ENCODE measurements at regions not wholly inside any gene's neighbourhood (a gene's known extent, or its start where the extent isn't known, plus 50 kb on each side); places are given as distances from the start of the nearest gene placed in this dataset.

- H4K5ac ChIP-seq (ENCODE audit: insufficient read length, low read depth, low read length) = no peak overlapping the region
- H3K23ac ChIP-seq (ENCODE audit: insufficient read length) = no peak overlapping the region
- no peaks in the 10 kb centered on the region for H3K4me1 ChIP-seq (replicated peaks in 1 of 4; ENCODE audit: control insufficient read depth in 3 of 4, insufficient read depth in 4 of 4, low read length in 3 of 4)
- no peak overlapping the region for H2BK12ac ChIP-seq (ENCODE audit: low read depth, low read length)
- H4K20me1 ChIP-seq (replicated peaks in 1 of 2; ENCODE audit: control insufficient read depth in 1 of 2, insufficient read depth in 2 of 2, low read length in 2 of 2) = no peaks in the 10 kb centered on the region
- no peaks in the 10 kb centered on the region; the same call in 1 of the 2 replicates for H3K79me1 ChIP-seq (ENCODE audit: low read depth, low read length)
- H4K8ac ChIP-seq (ENCODE audit: extremely low read depth, insufficient read depth, low read length) = no peak overlapping the region
- no peak overlapping the region for H3K4ac ChIP-seq (replicated peaks; ENCODE audit: insufficient read length, low read depth, low read length)
- H2BK5ac ChIP-seq (ENCODE audit: low read depth, low read length) = no peak overlapping the region
- H2BK20ac ChIP-seq (ENCODE audit: low read length) = no peak overlapping the region
- no peak overlapping the region for H2AK5ac ChIP-seq (ENCODE audit: low read depth, low read length)
- no peaks in the 10 kb centered on the region for H3K36me3 ChIP-seq (ENCODE audit: control insufficient read depth in 2 of 4, insufficient read depth in 4 of 4, low read length in 3 of 4)
- H3K14ac ChIP-seq (ENCODE audit: insufficient read length) = no peak overlapping the region
- H3K56ac ChIP-seq (replicated peaks; ENCODE audit: insufficient read length, low read depth, low read length) = no peak overlapping the region
- H3K27me3 ChIP-seq (replicated peaks in 1 of 4; ENCODE audit: control insufficient read depth in 3 of 4, extremely low read depth in 1 of 4, insufficient read depth in 3 of 4, low read length in 3 of 4) = no peaks in the 10 kb centered on the region
- H3K4me3 ChIP-seq (ENCODE audit: extremely low read depth in 1 of 4, insufficient read depth in 2 of 4, low read depth in 3 of 4, low read length in 4 of 4) = no peak overlapping the region
- H3K23me2 ChIP-seq (ENCODE audit: low read depth, low read length) = no peaks in the 10 kb centered on the region
- H2BK120ac ChIP-seq (replicated peaks; ENCODE audit: low read depth, low read length) = no peak overlapping the region
- no peaks in the 10 kb centered on the region for H3K79me2 ChIP-seq (ENCODE audit: control insufficient read depth in 1 of 2, insufficient read depth in 2 of 2, low read length in 2 of 2)
- DNase-seq (ENCODE audit: low read depth in 1 of 2, low spot score in 2 of 2) (no peak), FAIRE-seq (no peak)
- ChIA-PET POLR2A (ENCODE audit: partially characterized antibody) (no interaction called here), CTCF (ENCODE audit: partially characterized antibody) (interaction anchor here (0.9 kb wide), 1 partner anchor 12 kb away, joined by 3 read pairs; no protein-coding TSS in a partner anchor)
- H2AFZ ChIP-seq (ENCODE audit: low read length) = no peak overlapping the region
- no peak overlapping the region for H4K91ac ChIP-seq (replicated peaks; ENCODE audit: insufficient read length, low read length)
- no peak overlapping the region for H2BK15ac ChIP-seq (ENCODE audit: low read length)
- no peaks in the 10 kb centered on the region for H3K9me3 ChIP-seq (ENCODE audit: insufficient read depth in 2 of 2, low read depth in 1 of 2, low read length in 1 of 2)
- H3K4me2 ChIP-seq (ENCODE audit: insufficient read depth in 1 of 2, low read depth in 2 of 2, low read length in 2 of 2) = no peak overlapping the region
- H3K27ac ChIP-seq (ENCODE audit: low read depth, low read length) = no peak overlapping the region
- WGBS, 2 experiments (ENCODE audit: extremely low coverage in 1 of 2, insufficient coverage in 1 of 2, insufficient read length in 1 of 2, insufficient replicate concordance in 2 of 2, low coverage in 1 of 2, low lambda C conversion rate in 2 of 2, missing lambda C conversion rate in 1 of 2) = 76% methylated on average over 3 of the region's 3 CpGs; no CpG with 5 or more reads in 1 of the 2 experiments
- H3K9ac ChIP-seq (replicated peaks in 1 of 4; ENCODE audit: extremely low read depth in 1 of 4, low read depth in 3 of 4, low read length in 3 of 4) = no peak overlapping the region
- no peak overlapping the region for H3K18ac ChIP-seq (ENCODE audit: extremely low read depth, low read length)
- TF ChIP-seq CREB1 (IDR thresholded peaks at IDR 0.05) = no peak
- TF ChIP-seq NRF1 (IDR thresholded peaks at IDR 0.05; ENCODE audit: low read depth, low read length) = no peak
- TF ChIP-seq EGR1 (IDR thresholded peaks at IDR 0.05; ENCODE audit: borderline replicate concordance, low read depth, low read length) = no peak
- TF ChIP-seq SP4 (IDR thresholded peaks at IDR 0.05; ENCODE audit: low read length) = no peak
- TF ChIP-seq SAP30 (IDR thresholded peaks at IDR 0.05; ENCODE audit: insufficient read depth, insufficient replicate concordance, low read length) = no peak
- TF ChIP-seq GTF2F1 (IDR thresholded peaks at IDR 0.05; ENCODE audit: borderline replicate concordance, low read depth, low read length) = no peak
- no peak for TF ChIP-seq KDM5A (IDR thresholded peaks at IDR 0.05; ENCODE audit: low read length)
- no peak for TF ChIP-seq ASH2L (IDR thresholded peaks at IDR 0.05; ENCODE audit: low read length)
- no peak for TF ChIP-seq SP2 (IDR thresholded peaks at IDR 0.05; ENCODE audit: low read length)
- no peak for TF ChIP-seq POLR2A (IDR thresholded peaks at IDR 0.05; ENCODE audit: control extremely low read depth in 1 of 2, low read depth in 2 of 2, low read length in 2 of 2)
- no peak for TF ChIP-seq CTCF (IDR thresholded peaks at IDR 0.05; ENCODE audit: control extremely low read depth in 1 of 3, insufficient read depth in 1 of 3, low read depth in 1 of 3, low read length in 3 of 3)
- no peak for TF ChIP-seq SRF (IDR thresholded peaks at IDR 0.05; ENCODE audit: low read depth, low read length)
- no peak for TF ChIP-seq CEBPB (IDR thresholded peaks at IDR 0.05; ENCODE audit: low read depth, low read length)
- TF ChIP-seq TCF12 (IDR thresholded peaks at IDR 0.05; ENCODE audit: low read depth, low read length) = no peak
Measured at GRCh38 chr20:18922251-18922650, 108.7 kb downstream of the SCP2D1 start.

Measured in H1 (cell line).